ENCODE measurements at regions not wholly inside any gene's neighbourhood (a gene's known extent, or its start where the extent isn't known, plus 50 kb on each side); places are given as distances from the start of the nearest gene placed in this dataset.

GRCh38 chr4:157787618-157788017, 385.2 kb downstream of the GASK1B start:
- TF ChIP-seq EP300 (IDR thresholded peaks at IDR 0.05) (no peak), POLR2A (IDR thresholded peaks at IDR 0.05) (no peak)

Measured in upper lobe of left lung (tissue), 4 donors.